Small intestine (tissue), 7 donors: ENCODE measurements at regions not wholly inside any gene's neighbourhood (a gene's known extent, or its start where the extent isn't known, plus 50 kb on each side); places are given as distances from the start of the nearest gene placed in this dataset.
A peak's percentile ranks its signal among the peaks of the same experiment; 100 is the strongest.
"Not testable (repeated sequence)": the region's sequence is repeated elsewhere in the genome, so short reads cannot be mapped to it uniquely, and the experiment has no call there.

Experiments
- DNase-seq, 2 donors: peaks; one replicate each; pipeline versions ENCODE4 v3.0.0 to v3.0.0-alpha.2; 2013
- FAIRE-seq: peaks from 2 replicates; lab custom pipeline; 2012; peaks lifted over from hg19 to GRCh38; lab: Jason Lieb, UNC
- H3K27ac ChIP-seq, 3 donors: one replicate each; pipeline ENCODE4 v1.5.1; 2013; ENCODE audit warnings: low read length in 2 of 3, mild to moderate bottlenecking in 2 of 3, control low read depth in 1 of 3, inconsistent platforms in 1 of 3, low read depth in 1 of 3, moderate library complexity in 1 of 3
- H3K27me3 ChIP-seq, 3 donors: one replicate each; pipeline ENCODE4 v1.6.1; 2013; ENCODE audit warnings: low read length in 3 of 3, inconsistent platforms in 1 of 3; ENCODE audit not compliant: control insufficient read depth in 3 of 3, insufficient read depth in 3 of 3
- H3K36me3 ChIP-seq, 3 donors: one replicate each; pipeline ENCODE4 v1.6.1; 2013; ENCODE audit warnings: low read length in 3 of 3, inconsistent platforms in 1 of 3, low read depth in 1 of 3, mild to moderate bottlenecking in 1 of 3, moderate library complexity in 1 of 3; ENCODE audit not compliant: control insufficient read depth in 3 of 3, insufficient read depth in 2 of 3
- H3K4me1 ChIP-seq, 3 donors: one replicate each; pipeline ENCODE4 v1.6.1; 2013; ENCODE audit warnings: low read length in 2 of 3, inconsistent platforms in 1 of 3, low read depth in 1 of 3, mild to moderate bottlenecking in 1 of 3, moderate library complexity in 1 of 3; ENCODE audit not compliant: control insufficient read depth in 3 of 3, insufficient read depth in 2 of 3
- H3K4me3 ChIP-seq, 3 donors: one replicate each; pipeline ENCODE4 v1.5.1; 2013; ENCODE audit warnings: low read length in 3 of 3, control low read depth in 1 of 3, inconsistent platforms in 1 of 3, low read depth in 1 of 3, mild to moderate bottlenecking in 1 of 3, moderate library complexity in 1 of 3
- H3K9me3 ChIP-seq, 2 donors: one replicate each; pipeline ENCODE4 v1.6.1; 2013; ENCODE audit warnings: low read depth in 1 of 2, low read length in 1 of 2; ENCODE audit not compliant: control insufficient read depth in 2 of 2, insufficient read depth in 1 of 2
- WGBS, 3 donors: extraction: QIAGEN DNeasy Blood & Tissue Kit; methylation state at CpG; one replicate each; pipeline ENCODE4 v1.1.7; 2013; 5-methylcytosine and 5-hydroxymethylcytosine counted together
- donor health status: healthy with polysubstance abuse.
- donor health status: control.
- donor health status: control.
- donor health status: Bipolar disorder and iron deficiency.
- donor health status: healthy.

- no peaks in the 10 kb centered on the region for H3K36me3 ChIP-seq
- no peak overlapping the region for H3K27ac ChIP-seq
- no peaks in the 10 kb centered on the region for H3K9me3 ChIP-seq
- H3K4me3 ChIP-seq: no peak overlapping the region
- no peaks in the 10 kb centered on the region for H3K4me1 ChIP-seq
- DNase-seq (no peak), FAIRE-seq (no peak)
- H3K27me3 ChIP-seq: no peaks in the 10 kb centered on the region
- 83 to 84% methylated on average over 7 of the region's 7 CpGs; no CpG with 5 or more reads in 1 of the 3 donors for WGBS, 3 donors
These were observed 373.3 kb upstream of the USP9Y start for GRCh38 chrY:12327751-12328150.

GRCh38 chrY:12331917-12332316 lies 369.1 kb upstream of the USP9Y start:
- not testable (repeated sequence) for H3K4me1 ChIP-seq, H3K27ac ChIP-seq, H3K36me3 ChIP-seq, FAIRE-seq, DNase-seq, H3K27me3 ChIP-seq, H3K9me3 ChIP-seq, H3K4me3 ChIP-seq
- 83 to 92% methylated on average over 7 to 10 of the region's 10 CpGs; no CpG with 5 or more reads in 1 of the 3 donors for WGBS, 3 donors

- no peaks in the 10 kb centered on the region for H3K4me1 ChIP-seq
- H3K27me3 ChIP-seq: no peaks in the 10 kb centered on the region
- FAIRE-seq (no peak), DNase-seq (no peak)
- no peaks in the 10 kb centered on the region for H3K9me3 ChIP-seq
- 84 to 92% methylated on average over 4 of the region's 4 CpGs; no CpG with 5 or more reads in 1 of the 3 donors for WGBS, 3 donors
- no peaks in the 10 kb centered on the region for H3K36me3 ChIP-seq
- H3K4me3 ChIP-seq: no peak overlapping the region
- H3K27ac ChIP-seq: no peak overlapping the region
These were observed 357.8 kb upstream of the USP9Y start for GRCh38 chrY:12343211-12343610.

- Histone ChIP-seq H3K4me3 (no peak overlapping the region), H3K36me3 (no peaks in the 10 kb centered on the region), H3K27me3 (no peaks in the 10 kb centered on the region), H3K27ac (no peak overlapping the region), H3K4me1 (no peaks in the 10 kb centered on the region), H3K9me3 (no peaks in the 10 kb centered on the region)
- FAIRE-seq: no peak
- WGBS, 3 donors: 46 to 65% methylated on average over 2 of the region's 2 CpGs; no CpG with 5 or more reads in 1 of the 3 donors
- no peak for DNase-seq
These were observed 352.9 kb upstream of the USP9Y start for GRCh38 chrY:12348181-12348580.

- Histone ChIP-seq H3K36me3 (no peaks in the 10 kb centered on the region), H3K27ac (no peak overlapping the region), H3K9me3 (no peaks in the 10 kb centered on the region), H3K4me1 (peaks cover 0 to 5% (median 0%) of the 10 kb centered on the region in 3 donors), H3K4me3 (no peak overlapping the region), H3K27me3 (no peaks in the 10 kb centered on the region)
- whole genome bisulfite sequencing, 3 donors: 72 to 88% methylated on average over 3 of the region's 3 CpGs; no CpG with 5 or more reads in 1 of the 3 donors
- FAIRE-seq: no peak
- DNase-seq: no peak
These were observed 343.8 kb upstream of the USP9Y start for GRCh38 chrY:12357204-12357603.

GRCh38 chrY:12357655-12358054 lies 343.4 kb upstream of the USP9Y start:
- no peaks in the 10 kb centered on the region for H3K9me3 ChIP-seq
- 91 to 98% methylated on average over 6 of the region's 6 CpGs; no CpG with 5 or more reads in 1 of the 3 donors for WGBS, 3 donors
- H3K4me3 ChIP-seq: no peak overlapping the region
- H3K4me1 ChIP-seq: peaks cover 0 to 5% (median 0%) of the 10 kb centered on the region in 3 donors
- FAIRE-seq: no peak
- no peaks in the 10 kb centered on the region for H3K27me3 ChIP-seq
- H3K27ac ChIP-seq: no peak overlapping the region
- no peaks in the 10 kb centered on the region for H3K36me3 ChIP-seq
- DNase-seq: no peak

GRCh38 chrY:12358337-12358736 lies 342.7 kb upstream of the USP9Y start:
- peaks cover 0 to 5% (median 0%) of the 10 kb centered on the region in 3 donors for H3K4me1 ChIP-seq
- FAIRE-seq: no peak
- H3K9me3 ChIP-seq: no peaks in the 10 kb centered on the region
- H3K27ac ChIP-seq: no peak overlapping the region
- no peaks in the 10 kb centered on the region for H3K36me3 ChIP-seq
- WGBS, 3 donors: 66 to 69% methylated on average over 7 of the region's 7 CpGs; no CpG with 5 or more reads in 1 of the 3 donors
- no peaks in the 10 kb centered on the region for H3K27me3 ChIP-seq
- DNase-seq: no peak
- H3K4me3 ChIP-seq: no peak overlapping the region

- 0 to 38% methylated on average over 2 to 9 of the region's 9 CpGs; no CpG with 5 or more reads in 1 of the 3 donors for WGBS, 3 donors
- H3K9me3 ChIP-seq: no peaks in the 10 kb centered on the region
- DNase-seq (peak; percentile 66 to 76), FAIRE-seq (no peak)
- peak overlapping the region in 1 of 3 donors; percentile 56 for H3K27ac ChIP-seq
- H3K4me1 ChIP-seq: peaks cover 0 to 5% (median 0%) of the 10 kb centered on the region in 3 donors
- H3K4me3 ChIP-seq: no peak overlapping the region
- no peaks in the 10 kb centered on the region for H3K27me3 ChIP-seq
- no peaks in the 10 kb centered on the region for H3K36me3 ChIP-seq
These were observed 341.2 kb upstream of the USP9Y start for GRCh38 chrY:12359867-12360266.

- H3K4me3 ChIP-seq: no peak overlapping the region
- FAIRE-seq (no peak), DNase-seq (peak; percentile 20 to 51)
- H3K9me3 ChIP-seq: no peaks in the 10 kb centered on the region
- WGBS, 3 donors: 26 to 59% methylated on average over 9 of the region's 9 CpGs; no CpG with 5 or more reads in 1 of the 3 donors
- peaks cover 0 to 5% (median 0%) of the 10 kb centered on the region in 3 donors for H3K4me1 ChIP-seq
- H3K27ac ChIP-seq: peak overlapping the region in 1 of 3 donors; percentile 56
- no peaks in the 10 kb centered on the region for H3K27me3 ChIP-seq
- no peaks in the 10 kb centered on the region for H3K36me3 ChIP-seq
These were observed 340.5 kb upstream of the USP9Y start for GRCh38 chrY:12360496-12360895.
